Heart right ventricle (tissue), 16 donors: ENCODE measurements at regions not wholly inside any gene's neighbourhood (a gene's known extent, or its start where the extent isn't known, plus 50 kb on each side); places are given as distances from the start of the nearest gene placed in this dataset.

Experiments
- ATAC-seq, 8 donors: fragments of 200-7000 bp; cut with Tn5 transposase; one replicate each; pipeline ENCODE4 v1.9.1; 2020; ENCODE audit warnings: mild to moderate bottlenecking in 8 of 8, moderate library complexity in 8 of 8, moderate number of reproducible peaks in 1 of 8
- DNase-seq, 2 donors: peaks; one replicate each; pipeline ENCODE4 v3.0.0-alpha.2; 2020
- H3K27ac ChIP-seq, 10 donors: fragments of 200-600 bp; sonication (generic) in 2 of 10; one replicate each; pipeline versions ENCODE4 v1.5.0 to v1.8.0; 2020 to 2022; ENCODE audit warnings: mild to moderate bottlenecking in 3 of 10
- H3K27me3 ChIP-seq, 7 donors: fragments of 200-600 bp; one replicate each; pipeline ENCODE4 v1.8.0; 2021 to 2022; ENCODE audit warnings: mild to moderate bottlenecking in 2 of 7
- H3K36me3 ChIP-seq, 9 donors: fragments of 200-600 bp; sonication (generic) in 1 of 9; one replicate each; pipeline versions ENCODE4 v1.5.0 to v1.8.0; 2020 to 2022; ENCODE audit warnings: mild to moderate bottlenecking in 2 of 9
- H3K4me1 ChIP-seq, 9 donors: fragments of 200-600 bp; sonication (generic) in 1 of 9; one replicate each; pipeline versions ENCODE4 v1.5.0 to v1.8.0; 2020 to 2022; ENCODE audit warnings: mild to moderate bottlenecking in 4 of 9
- H3K4me3 ChIP-seq, 10 donors: fragments of 200-600 bp; sonication (generic) in 2 of 10; one replicate each; pipeline versions ENCODE4 v1.5.0 to v1.8.0; 2020 to 2022; ENCODE audit warnings: mild to moderate bottlenecking in 7 of 10, moderate library complexity in 2 of 10
- H3K9me3 ChIP-seq, 11 donors: fragments of 200-600 bp in 10 of 11; sonication (generic) in 2 of 11; one replicate each; pipeline versions ENCODE4 v1.5.0 to v1.8.0; 2013 to 2022; ENCODE audit warnings: mild to moderate bottlenecking in 2 of 11, control low read depth in 1 of 11, moderate library complexity in 1 of 11
- CTCF ChIP-seq, 9 donors: fragments of 200-600 bp; sonication (generic) in 2 of 9; IDR thresholded peaks; one replicate each; pipeline versions ENCODE4 v1.5.0 to v1.8.0; 2021 to 2022; ENCODE audit warnings: antibody characterized with exemption in 9 of 9, mild to moderate bottlenecking in 5 of 9, moderate library complexity in 1 of 9
- WGBS, 2 donors: extraction: QIAGEN DNeasy Blood & Tissue Kit; methylation state at CpG; one replicate each; pipeline ENCODE4 v1.1.7; 2013; ENCODE audit warnings: inconsistent platforms in 1 of 2; 5-methylcytosine and 5-hydroxymethylcytosine counted together
- intact Hi-C, 10 donors: fragments of 100-400 bp; cut with DNase I; formaldehyde crosslinking; loops; one replicate each; pipeline versions ENCODE4 v1.11.1 to v1.14.2; 2022
- donor health status: Arrhythmogenic right ventricular cardiomyopathy.
- donor health status: ischemic (EF 13 %, LVEDD 7.1; RV severe dilation, severe dysfunction).
- donor health status: healthy with polysubstance abuse.
- donor health status: DM: no; HTN: yes; CAD: no.
- donor health status: DM: no; HTN: no; CAD: no.
- donor health status: ischemic (EF 25% LVEDD 6.9; RV normal size, moderate dysfunction).
- donor health status: ischemic (EF 25% LVEDD 5.7; RV mildly dilated, moderate dysfunction).
- donor health status: healthy.
- donor health status: DM: yes; HTN: yes; CAD: no.
- donor health status: Ischemic cardiomyopathy.
- donor health status: ischemic (EF 35%, LVEDD 5.7; RV mildly dilated, moderate dysfunction).
- donor health status: nonischemic (EF 11% LVEDD 7.7; RV severe dilation, severe dysfunction).
- donor health status: DM: yes; HTN: yes; CAD: no.
- donor health status: PGD.
- donor health status: ischemic (EF 29% LVEDD 5.4; RV normal size, mild dysfunction).
- donor health status: nonischemic (EF 23%, LVEDD 6.1; RV moderate dilation, normal function).

GRCh38 chr4:153962311-153963039, 173.6 kb upstream of the SFRP2 start:
- intact Hi-C loops, result no loop called here
- Histone ChIP-seq H3K27ac (no peak overlapping the region), H3K9me3 (peaks cover 0 to 7% (median 0%) of the 10 kb centered on the region in 11 donors), H3K4me3 (no peak overlapping the region), H3K36me3 (no peaks in the 10 kb centered on the region), H3K27me3 (no peaks in the 10 kb centered on the region), H3K4me1 (no peaks in the 10 kb centered on the region)
- TF ChIP-seq CTCF (IDR thresholded peaks at IDR 0.05), result no peak
- WGBS, 2 donors, result 82 to 85% methylated on average over 5 of the region's 5 CpGs
- DNase-seq (no peak), ATAC-seq (no peak)

GRCh38 chr4:153955327-153955726, 166.4 kb upstream of the SFRP2 start:
- no peak overlapping the region for H3K27ac ChIP-seq
- intact Hi-C loops, result no loop called here
- DNase-seq, result no peak
- H3K4me1 ChIP-seq, result no peaks in the 10 kb centered on the region
- H3K36me3 ChIP-seq, result no peaks in the 10 kb centered on the region
- ATAC-seq, result no peak
- TF ChIP-seq CTCF (IDR thresholded peaks at IDR 0.05), result no peak
- H3K9me3 ChIP-seq, result peaks cover 0 to 7% (median 0%) of the 10 kb centered on the region in 11 donors
- H3K27me3 ChIP-seq, result no peaks in the 10 kb centered on the region
- 86 to 88% methylated on average over 5 of the region's 5 CpGs for WGBS, 2 donors
- H3K4me3 ChIP-seq, result no peak overlapping the region

- H3K4me3 ChIP-seq, result no peak overlapping the region
- H3K4me1 ChIP-seq, result no peaks in the 10 kb centered on the region
- no peaks in the 10 kb centered on the region for H3K27me3 ChIP-seq
- TF ChIP-seq CTCF (IDR thresholded peaks at IDR 0.05), result no peak
- intact Hi-C loops, result no loop called here
- peaks cover 0 to 7% (median 0%) of the 10 kb centered on the region in 11 donors for H3K9me3 ChIP-seq
- no peak for DNase-seq
- no peak overlapping the region for H3K27ac ChIP-seq
- ATAC-seq, result no peak
- H3K36me3 ChIP-seq, result no peaks in the 10 kb centered on the region
- 71 to 84% methylated on average over 3 of the region's 3 CpGs for WGBS, 2 donors
These were observed 165.8 kb upstream of the SFRP2 start for GRCh38 chr4:153954654-153955053.

- no peak for DNase-seq
- Histone ChIP-seq H3K4me3 (no peak overlapping the region), H3K27ac (no peak overlapping the region), H3K36me3 (no peaks in the 10 kb centered on the region), H3K27me3 (no peaks in the 10 kb centered on the region), H3K4me1 (no peaks in the 10 kb centered on the region), H3K9me3 (peaks cover 0 to 12% (median 0%) of the 10 kb centered on the region in 11 donors)
- no peak for TF ChIP-seq CTCF (IDR thresholded peaks at IDR 0.05)
- WGBS, 2 donors, result 68 to 71% methylated on average over 7 of the region's 7 CpGs
- intact Hi-C loops, result no loop called here
- ATAC-seq, result no peak
These were observed 161.5 kb upstream of the SFRP2 start for GRCh38 chr4:153950100-153950979.
